ENCODE measurements at regions not wholly inside any gene's neighbourhood (a gene's known extent, or its start where the extent isn't known, plus 50 kb on each side); places are given as distances from the start of the nearest gene placed in this dataset.
"Not testable (repeated sequence)": the region's sequence is repeated elsewhere in the genome, so short reads cannot be mapped to it uniquely, and the experiment has no call there.

- peaks cover 11% of the 10 kb centered on the region for H3K27me3 Mint-ChIP-seq (ENCODE audit: low read depth)
- not testable (repeated sequence) for H3K27ac Mint-ChIP-seq; H3K9me3 Mint-ChIP-seq; H3K4me3 Mint-ChIP-seq; H3K36me3 Mint-ChIP-seq (ENCODE audit: low read depth); H3K4me1 Mint-ChIP-seq
These were observed 70.7 kb upstream of the CRYM start for GRCh38 chr16:21348815-21349214.

GRCh38 chr16:21347538-21347937, 69.4 kb upstream of the CRYM start:
- not testable (repeated sequence) for H3K9me3 Mint-ChIP-seq; H3K4me3 Mint-ChIP-seq; H3K27ac Mint-ChIP-seq; H3K36me3 Mint-ChIP-seq (ENCODE audit: low read depth); H3K4me1 Mint-ChIP-seq
- H3K27me3 Mint-ChIP-seq (ENCODE audit: low read depth): peaks cover 11% of the 10 kb centered on the region

GRCh38 chr16:21346756-21347491, 68.8 kb upstream of the CRYM start:
- H3K4me3 Mint-ChIP-seq; H3K27ac Mint-ChIP-seq; H3K4me1 Mint-ChIP-seq; H3K36me3 Mint-ChIP-seq (ENCODE audit: low read depth); H3K9me3 Mint-ChIP-seq: not testable (repeated sequence)
- peaks cover 10% of the 10 kb centered on the region for H3K27me3 Mint-ChIP-seq (ENCODE audit: low read depth)

GRCh38 chr16:21344361-21344912, 66.3 kb upstream of the CRYM start:
- H3K4me1 Mint-ChIP-seq; H3K4me3 Mint-ChIP-seq; H3K9me3 Mint-ChIP-seq; H3K27ac Mint-ChIP-seq; H3K36me3 Mint-ChIP-seq (ENCODE audit: low read depth); H3K27me3 Mint-ChIP-seq (ENCODE audit: low read depth): not testable (repeated sequence)

- no peaks in the 10 kb centered on the region for H3K4me1 Mint-ChIP-seq
- no peak overlapping the region for H3K27ac Mint-ChIP-seq
- no peaks in the 10 kb centered on the region for H3K36me3 Mint-ChIP-seq (ENCODE audit: low read depth)
- peaks cover 3% of the 10 kb centered on the region for H3K27me3 Mint-ChIP-seq (ENCODE audit: low read depth)
- H3K9me3 Mint-ChIP-seq: no peaks in the 10 kb centered on the region
- H3K4me3 Mint-ChIP-seq: no peak overlapping the region
- TF ChIP-seq CTCF (IDR thresholded peaks at IDR 0.05; ENCODE audit: unreplicated experiment in 3 of 3): no peak
These were observed 63.0 kb upstream of the CRYM start for GRCh38 chr16:21341101-21341500.

- no peak overlapping the region for H3K27ac Mint-ChIP-seq
- TF ChIP-seq CTCF (IDR thresholded peaks at IDR 0.05; ENCODE audit: unreplicated experiment in 3 of 3): no peak
- no peaks in the 10 kb centered on the region for H3K4me1 Mint-ChIP-seq
- H3K4me3 Mint-ChIP-seq: no peak overlapping the region
- H3K36me3 Mint-ChIP-seq (ENCODE audit: low read depth): no peaks in the 10 kb centered on the region
- H3K9me3 Mint-ChIP-seq: peaks cover 6% of the 10 kb centered on the region
- H3K27me3 Mint-ChIP-seq (ENCODE audit: low read depth): no peaks in the 10 kb centered on the region
These were observed 61.9 kb upstream of the CRYM start for GRCh38 chr16:21339941-21340340.

- Mint-ChIP-seq H3K36me3 (ENCODE audit: low read depth) (no peaks in the 10 kb centered on the region), H3K27me3 (ENCODE audit: low read depth) (no peaks in the 10 kb centered on the region), H3K27ac (no peak overlapping the region), H3K4me3 (no peak overlapping the region), H3K4me1 (no peaks in the 10 kb centered on the region), H3K9me3 (peaks cover 8% of the 10 kb centered on the region)
- no peak for TF ChIP-seq CTCF (IDR thresholded peaks at IDR 0.05; ENCODE audit: unreplicated experiment in 3 of 3)
These were observed 61.2 kb upstream of the CRYM start for GRCh38 chr16:21339269-21339641.

- H3K27ac Mint-ChIP-seq: no peak overlapping the region
- H3K36me3 Mint-ChIP-seq (ENCODE audit: low read depth): no peaks in the 10 kb centered on the region
- no peak for TF ChIP-seq CTCF (IDR thresholded peaks at IDR 0.05; ENCODE audit: unreplicated experiment in 3 of 3)
- H3K27me3 Mint-ChIP-seq (ENCODE audit: low read depth): no peaks in the 10 kb centered on the region
- no peak overlapping the region for H3K4me3 Mint-ChIP-seq
- H3K4me1 Mint-ChIP-seq: no peaks in the 10 kb centered on the region
- H3K9me3 Mint-ChIP-seq: peaks cover 8% of the 10 kb centered on the region
These were observed 60.6 kb upstream of the CRYM start for GRCh38 chr16:21338537-21339268.

Measured in nephron (organoid).